ENCODE measurements at regions not wholly inside any gene's neighbourhood (a gene's known extent, or its start where the extent isn't known, plus 50 kb on each side); places are given as distances from the start of the nearest gene placed in this dataset.

DNA sequence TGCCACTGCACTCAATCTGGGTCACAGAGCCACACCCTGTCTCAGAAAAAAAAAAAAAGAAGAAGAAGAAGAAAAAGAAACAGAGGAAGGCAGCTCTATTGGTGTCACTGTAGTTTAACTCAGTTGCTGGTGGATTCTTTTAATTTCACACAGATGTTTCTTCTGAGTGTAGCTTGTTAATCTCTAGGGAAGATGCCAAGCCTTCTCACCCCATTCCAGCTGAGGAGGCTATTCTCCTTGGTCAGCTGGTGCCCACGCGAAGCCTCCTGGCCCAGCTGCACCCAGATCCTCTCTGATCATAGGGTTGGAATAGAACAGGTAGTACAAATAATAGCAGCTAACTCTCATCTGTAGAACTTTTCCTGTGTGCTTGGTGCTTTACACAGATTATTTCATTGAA is 113.8 kb upstream of the SPRY4 start:
- ATAC-seq, result no peak
- TF ChIP-seq ZNF8 (CRISPR knock-in tag; IDR thresholded peaks at IDR 0.05) (no peak), ISL1 (CRISPR knock-in tag; IDR thresholded peaks at IDR 0.05) (no peak), BACH2 (CRISPR knock-in tag; IDR thresholded peaks at IDR 0.05; ENCODE audit: borderline replicate concordance) (no peak), RARB (CRISPR knock-in tag; IDR thresholded peaks at IDR 0.05) (no peak), ZFP3 (CRISPR knock-in tag; IDR thresholded peaks at IDR 0.05) (no peak), OSR1 (CRISPR knock-in tag; IDR thresholded peaks at IDR 0.05) (no peak), CSDC2 (CRISPR knock-in tag; IDR thresholded peaks at IDR 0.05) (no peak), ARNTL (CRISPR knock-in tag; IDR thresholded peaks at IDR 0.05; ENCODE audit: borderline replicate concordance, low read depth) (no peak), PPARA (CRISPR knock-in tag; IDR thresholded peaks at IDR 0.05; ENCODE audit: borderline replicate concordance) (no peak), POU6F1 (CRISPR knock-in tag; IDR thresholded peaks at IDR 0.05; ENCODE audit: borderline replicate concordance, low read depth) (no peak), ZC3H10 (CRISPR knock-in tag; IDR thresholded peaks at IDR 0.05) (no peak), TOX (CRISPR knock-in tag; IDR thresholded peaks at IDR 0.05; ENCODE audit: borderline replicate concordance) (no peak), ESRRG (CRISPR knock-in tag; IDR thresholded peaks at IDR 0.05) (no peak), TCF4 (CRISPR knock-in tag; IDR thresholded peaks at IDR 0.05; ENCODE audit: borderline replicate concordance) (no peak), TSHZ2 (CRISPR knock-in tag; IDR thresholded peaks at IDR 0.05) (no peak), ZNF565 (CRISPR knock-in tag; conservative IDR thresholded peaks at IDR 0.05; ENCODE audit: low read depth) (no peak), GLIS3 (CRISPR knock-in tag; IDR thresholded peaks at IDR 0.05) (no peak)
- TF ChIP-seq, protein P1, sequence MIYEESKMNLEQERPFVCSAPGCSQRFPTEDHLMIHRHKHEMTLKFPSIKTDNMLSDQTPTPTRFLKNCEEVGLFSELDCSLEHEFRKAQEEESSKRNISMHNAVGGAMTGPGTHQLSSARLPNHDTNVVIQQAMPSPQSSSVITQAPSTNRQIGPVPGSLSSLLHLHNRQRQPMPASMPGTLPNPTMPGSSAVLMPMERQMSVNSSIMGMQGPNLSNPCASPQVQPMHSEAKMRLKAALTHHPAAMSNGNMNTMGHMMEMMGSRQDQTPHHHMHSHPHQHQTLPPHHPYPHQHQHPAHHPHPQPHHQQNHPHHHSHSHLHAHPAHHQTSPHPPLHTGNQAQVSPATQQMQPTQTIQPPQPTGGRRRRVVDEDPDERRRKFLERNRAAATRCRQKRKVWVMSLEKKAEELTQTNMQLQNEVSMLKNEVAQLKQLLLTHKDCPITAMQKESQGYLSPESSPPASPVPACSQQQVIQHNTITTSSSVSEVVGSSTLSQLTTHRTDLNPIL (CRISPR knock-in tag; IDR thresholded peaks at IDR 0.05; ENCODE audit: low read depth), result no peak

- ATAC-seq, result no peak
These were observed 112.7 kb upstream of the SPRY4 start for GRCh38 chr5:142437563-142437962.

More at GRCh38 chr5:142437563-142437962, 112.7 kb upstream of the SPRY4 start:
- TF ChIP-seq, protein P1 (CRISPR knock-in tag; IDR thresholded peaks at IDR 0.05; ENCODE audit: low read depth), result no peak
- TF ChIP-seq ZNF70 (CRISPR knock-in tag; IDR thresholded peaks at IDR 0.05) (peak; percentile 80), TOX (CRISPR knock-in tag; IDR thresholded peaks at IDR 0.05; ENCODE audit: borderline replicate concordance) (no peak), PATZ1 (CRISPR knock-in tag; IDR thresholded peaks at IDR 0.05; ENCODE audit: borderline replicate concordance) (no peak), ISL1 (CRISPR knock-in tag; IDR thresholded peaks at IDR 0.05) (no peak), TCF4 (CRISPR knock-in tag; IDR thresholded peaks at IDR 0.05; ENCODE audit: borderline replicate concordance) (no peak)

All from SK-N-SH treated with all-trans-retinoic acid at 6 μM for 48 hours (cell line).